OCI-LY1 (cell line): ENCODE measurements at regions not wholly inside any gene's neighbourhood (a gene's known extent, or its start where the extent isn't known, plus 50 kb on each side); places are given as distances from the start of the nearest gene placed in this dataset.

ENCODE experiments used
- CTCF ChIP-seq: fragments of 200-600 bp; sonication (generic), shearing (Covaris generic); IDR thresholded peaks from 2 replicates; pipeline ENCODE4 v1.5.1; 2017; ENCODE audit warnings: mild to moderate bottlenecking, antibody characterized with exemption, low read length, moderate library complexity, mixed read lengths
- EZH2 ChIP-seq: fragments of 200-600 bp; sonication (generic), shearing (Covaris generic); IDR thresholded peaks from 2 replicates; pipeline ENCODE4 v1.8.0; 2017; ENCODE audit warnings: borderline replicate concordance, mixed run types, mild to moderate bottlenecking, antibody characterized with exemption, low read length, moderate library complexity, mixed read lengths

DNA sequence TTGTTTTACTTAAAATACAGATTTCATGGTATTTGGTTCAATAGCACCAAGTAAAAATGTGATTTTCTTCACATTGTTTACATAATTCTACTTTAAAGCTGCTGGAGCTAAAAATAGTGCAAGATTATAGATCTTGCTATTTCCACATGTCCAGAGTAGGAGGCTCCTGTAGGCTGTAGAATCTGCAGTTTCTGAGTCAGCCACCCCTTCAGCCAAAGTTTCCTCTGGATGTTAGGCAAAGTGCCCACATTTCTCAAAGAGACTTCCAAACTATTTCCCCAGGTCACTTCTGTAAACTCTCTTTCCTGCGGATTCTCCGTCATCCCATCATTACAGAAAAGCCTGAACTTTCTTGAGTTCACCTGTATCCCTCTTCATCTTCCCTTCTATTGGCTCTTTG lies 342.5 kb upstream of the FSTL5 start:
- TF ChIP-seq CTCF (no peak), EZH2 (no peak)
